SIG-M5 treated with dmso at 0.1 percent for 504 hours (cell line): ENCODE measurements at regions not wholly inside any gene's neighbourhood (a gene's known extent, or its start where the extent isn't known, plus 50 kb on each side); places are given as distances from the start of the nearest gene placed in this dataset.
"Not testable (repeated sequence)": the region's sequence is repeated elsewhere in the genome, so short reads cannot be mapped to it uniquely, and the experiment has no call there.

Experiments
- DNase-seq: peaks from one replicate; lab custom pipeline; 2025; ENCODE audit not compliant: unreplicated experiment; lab: John Stamatoyannopoulos, UW

- no peak for DNase-seq
These were observed 199.5 kb downstream of the AASDHPPT start for GRCh38 chr11:106276859-106277436.

- no peak for DNase-seq
These were observed 200.0 kb downstream of the AASDHPPT start for GRCh38 chr11:106277484-106277883.

- no peak for DNase-seq
These were observed 200.9 kb downstream of the AASDHPPT start for GRCh38 chr11:106278391-106278790.

- DNase-seq, result no peak
These were observed 202.6 kb downstream of the AASDHPPT start for GRCh38 chr11:106280036-106280435.

GRCh38 chr11:106281455-106282173, 204.2 kb downstream of the AASDHPPT start:
- DNase-seq, result no peak

- DNase-seq, result no peak
These were observed 209.5 kb downstream of the AASDHPPT start for GRCh38 chr11:106286881-106287504.

- no peak for DNase-seq
These were observed 210.6 kb downstream of the AASDHPPT start for GRCh38 chr11:106288057-106288456.

- no peak for DNase-seq
These were observed 211.4 kb downstream of the AASDHPPT start for GRCh38 chr11:106288822-106289387.

GRCh38 chr11:106292526-106292925, 215.1 kb downstream of the AASDHPPT start:
- DNase-seq, result no peak

GRCh38 chr11:106295974-106296373, 218.5 kb downstream of the AASDHPPT start:
- no peak for DNase-seq

GRCh38 chr11:106302416-106302815, 225.0 kb downstream of the AASDHPPT start:
- DNase-seq, result no peak

- DNase-seq, result no peak
These were observed 226.8 kb downstream of the AASDHPPT start for GRCh38 chr11:106304274-106304673.

GRCh38 chr11:106305458-106305857, 228.0 kb downstream of the AASDHPPT start:
- DNase-seq, result no peak

GRCh38 chr11:106306942-106307341, 229.5 kb downstream of the AASDHPPT start:
- no peak for DNase-seq

- DNase-seq, result no peak
These were observed 231.7 kb downstream of the AASDHPPT start for GRCh38 chr11:106309070-106309684.

- DNase-seq, result no peak
These were observed 234.2 kb downstream of the AASDHPPT start for GRCh38 chr11:106311531-106312230.

- DNase-seq, result not testable (repeated sequence)
These were observed 239.8 kb downstream of the AASDHPPT start for GRCh38 chr11:106317208-106317773.

GRCh38 chr11:106321601-106322000, 244.1 kb downstream of the AASDHPPT start:
- DNase-seq, result no peak

- no peak for DNase-seq
These were observed 244.6 kb downstream of the AASDHPPT start for GRCh38 chr11:106322106-106322505.

- no peak for DNase-seq
These were observed 248.6 kb downstream of the AASDHPPT start for GRCh38 chr11:106326087-106326486.

GRCh38 chr11:106327134-106327533, 249.7 kb downstream of the AASDHPPT start:
- no peak for DNase-seq
